Psoas muscle (tissue), 7 donors: ENCODE measurements at regions not wholly inside any gene's neighbourhood (a gene's known extent, or its start where the extent isn't known, plus 50 kb on each side); places are given as distances from the start of the nearest gene placed in this dataset.

Source experiments
- ATAC-seq, 4 donors: fragments of 200-7000 bp; cut with Tn5 transposase; one replicate each; pipeline ENCODE4 v1.9.1; 2020; ENCODE audit warnings: moderate library complexity in 3 of 4, mild to moderate bottlenecking in 2 of 4
- DNase-seq, 2 donors: peaks; one replicate each; pipeline ENCODE4 v3.0.0-alpha.2; 2020
- H3K27ac ChIP-seq: fragments of 200-600 bp; one replicate; pipeline ENCODE4 v1.8.0; 2022
- H3K27me3 ChIP-seq, 3 donors: fragments of 200-600 bp in 1 of 3; one replicate each; pipeline versions ENCODE4 v1.6.1 to v1.8.0; 2013 to 2022; ENCODE audit warnings: low read length in 2 of 3, mild to moderate bottlenecking in 2 of 3, moderate library complexity in 1 of 3; ENCODE audit not compliant: insufficient read depth in 3 of 3
- H3K36me3 ChIP-seq, 2 donors: fragments of 200-600 bp in 1 of 2; one replicate each; pipeline versions ENCODE4 v1.6.1 to v1.8.0; 2013 to 2022; ENCODE audit warnings: low read depth in 1 of 2, mild to moderate bottlenecking in 1 of 2, moderate library complexity in 1 of 2; ENCODE audit not compliant: insufficient read depth in 1 of 2
- H3K4me1 ChIP-seq: fragments of 200-600 bp; one replicate; pipeline ENCODE4 v1.8.0; 2022
- H3K4me3 ChIP-seq: fragments of 200-600 bp; one replicate; pipeline ENCODE4 v1.8.0; 2022; ENCODE audit warnings: mild to moderate bottlenecking
- H3K9me3 ChIP-seq: fragments of 200-600 bp; one replicate; pipeline ENCODE4 v1.8.0; 2022
- WGBS, 3 donors: extraction: QIAGEN DNeasy Blood & Tissue Kit; methylation state at CpG; one replicate each; pipeline versions ENCODE4 v1.1.6 to v1.1.7; 2013; 5-methylcytosine and 5-hydroxymethylcytosine counted together
- intact Hi-C, 2 donors: fragments of 100-400 bp; cut with DNase I; formaldehyde crosslinking; loops; one replicate each; pipeline versions ENCODE4 v1.11.0 to v1.14.2; 2022
- TF ChIP-seq, protein P1 (sequence below): fragments of 200-600 bp; IDR thresholded peaks from one replicate; pipeline ENCODE4 v1.8.0; 2022; ENCODE audit warnings: antibody characterized with exemption
- donor health status: healthy with polysubstance abuse.
- donor health status: DM: no; HTN: no; CAD: no; lungs with moderate emphysema.
- donor health status: Bipolar disorder and iron deficiency.
- donor health status: healthy.
- donor health status: DM: yes; HTN: yes; CAD: no.
- donor health status: DM: no; HTN: no; CAD: no.
- donor health status: DM: yes; HTN: yes; CAD: no.

DNA sequence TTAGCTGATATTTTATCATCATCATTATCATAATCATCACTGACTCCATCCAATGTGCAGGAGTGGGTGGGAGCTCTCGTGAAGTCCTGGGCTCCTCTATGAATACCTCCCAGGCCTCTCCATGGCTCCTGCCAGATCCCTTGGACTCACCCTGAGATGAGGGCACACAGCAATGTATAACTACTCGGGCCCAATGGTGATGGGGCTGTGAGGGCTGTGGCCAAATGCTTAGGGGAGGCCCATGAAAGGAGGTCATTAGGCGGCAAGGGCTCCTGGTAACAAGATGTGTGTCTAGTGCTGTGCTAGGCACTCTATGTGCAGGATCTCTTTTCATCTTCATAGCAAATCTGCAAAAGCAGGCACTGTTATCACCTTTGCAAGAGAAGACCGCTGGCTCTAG is 270.9 kb downstream of the GLRX3 start:
- no peak overlapping the region for H3K4me3 ChIP-seq
- intact Hi-C loops: no loop called here
- no peaks in the 10 kb centered on the region for H3K9me3 ChIP-seq
- H3K4me1 ChIP-seq: no peaks in the 10 kb centered on the region
- TF ChIP-seq, protein P1, sequence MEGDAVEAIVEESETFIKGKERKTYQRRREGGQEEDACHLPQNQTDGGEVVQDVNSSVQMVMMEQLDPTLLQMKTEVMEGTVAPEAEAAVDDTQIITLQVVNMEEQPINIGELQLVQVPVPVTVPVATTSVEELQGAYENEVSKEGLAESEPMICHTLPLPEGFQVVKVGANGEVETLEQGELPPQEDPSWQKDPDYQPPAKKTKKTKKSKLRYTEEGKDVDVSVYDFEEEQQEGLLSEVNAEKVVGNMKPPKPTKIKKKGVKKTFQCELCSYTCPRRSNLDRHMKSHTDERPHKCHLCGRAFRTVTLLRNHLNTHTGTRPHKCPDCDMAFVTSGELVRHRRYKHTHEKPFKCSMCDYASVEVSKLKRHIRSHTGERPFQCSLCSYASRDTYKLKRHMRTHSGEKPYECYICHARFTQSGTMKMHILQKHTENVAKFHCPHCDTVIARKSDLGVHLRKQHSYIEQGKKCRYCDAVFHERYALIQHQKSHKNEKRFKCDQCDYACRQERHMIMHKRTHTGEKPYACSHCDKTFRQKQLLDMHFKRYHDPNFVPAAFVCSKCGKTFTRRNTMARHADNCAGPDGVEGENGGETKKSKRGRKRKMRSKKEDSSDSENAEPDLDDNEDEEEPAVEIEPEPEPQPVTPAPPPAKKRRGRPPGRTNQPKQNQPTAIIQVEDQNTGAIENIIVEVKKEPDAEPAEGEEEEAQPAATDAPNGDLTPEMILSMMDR: no peak
- peaks cover 0 to 2% (median 0%) of the 10 kb centered on the region in 3 donors for H3K27me3 ChIP-seq
- H3K36me3 ChIP-seq: no peaks in the 10 kb centered on the region
- DNase-seq (no peak), ATAC-seq (no peak)
- H3K27ac ChIP-seq: no peak overlapping the region
- WGBS, 3 donors: 68 to 77% (median 71%) methylated on average over 4 of the region's 4 CpGs

DNA sequence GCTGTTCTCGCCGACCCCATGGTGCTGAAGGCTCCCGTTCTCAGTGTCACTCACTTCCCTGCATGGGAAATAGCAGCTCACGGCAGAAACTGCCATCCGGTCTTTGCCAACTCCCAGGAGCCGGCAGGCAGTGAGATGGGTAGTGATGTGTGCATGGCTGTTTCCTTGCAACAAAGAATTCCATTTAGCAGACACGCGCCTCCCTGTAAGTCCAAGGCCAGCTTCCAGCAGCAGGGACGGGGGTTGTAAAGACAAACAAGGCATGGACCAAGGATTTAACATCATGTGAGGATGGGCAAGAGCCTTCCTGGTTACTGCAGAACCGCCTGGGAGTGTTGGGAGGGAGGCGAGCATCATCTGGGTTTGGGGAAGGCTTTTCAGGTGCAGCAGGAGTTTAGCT is 273.1 kb downstream of the GLRX3 start:
- ATAC-seq: no peak
- Histone ChIP-seq H3K4me3 (no peak overlapping the region), H3K36me3 (no peaks in the 10 kb centered on the region), H3K4me1 (no peaks in the 10 kb centered on the region), H3K27ac (no peak overlapping the region), H3K9me3 (no peaks in the 10 kb centered on the region), H3K27me3 (peaks cover 0 to 2% (median 0%) of the 10 kb centered on the region in 3 donors)
- no peak for DNase-seq
- TF ChIP-seq, protein P1: no peak
- WGBS, 3 donors: 64 to 67% (median 65%) methylated on average over 11 of the region's 11 CpGs
- intact Hi-C loops: no loop called here

DNA sequence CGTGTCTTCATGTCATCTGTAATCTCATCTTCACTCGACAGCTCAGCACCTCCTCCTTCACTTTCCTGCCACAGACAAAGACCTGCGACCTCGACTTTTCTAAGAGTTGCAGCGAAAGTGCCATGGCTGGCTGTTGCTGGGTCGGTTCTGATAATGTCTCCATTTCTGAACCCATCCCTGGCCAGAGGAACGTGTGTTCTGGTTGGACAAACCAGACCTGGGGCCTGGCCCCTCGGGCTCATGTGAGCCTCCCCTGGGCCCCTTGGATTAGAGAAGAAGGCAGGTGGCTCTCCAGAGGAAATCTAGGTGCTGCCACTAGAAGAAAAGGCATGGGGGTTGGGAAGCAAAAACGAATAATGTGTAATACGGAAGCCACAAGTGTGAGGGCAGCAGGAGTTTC is 273.7 kb downstream of the GLRX3 start:
- Histone ChIP-seq H3K4me1 (no peaks in the 10 kb centered on the region), H3K9me3 (no peaks in the 10 kb centered on the region), H3K27ac (no peak overlapping the region), H3K4me3 (no peak overlapping the region), H3K27me3 (peaks cover 0 to 2% (median 0%) of the 10 kb centered on the region in 3 donors), H3K36me3 (no peaks in the 10 kb centered on the region)
- TF ChIP-seq, protein P1: no peak
- no peak for ATAC-seq
- WGBS, 3 donors: 72 to 77% (median 76%) methylated on average over 10 of the region's 10 CpGs
- intact Hi-C loops: no loop called here
- DNase-seq: no peak

DNA sequence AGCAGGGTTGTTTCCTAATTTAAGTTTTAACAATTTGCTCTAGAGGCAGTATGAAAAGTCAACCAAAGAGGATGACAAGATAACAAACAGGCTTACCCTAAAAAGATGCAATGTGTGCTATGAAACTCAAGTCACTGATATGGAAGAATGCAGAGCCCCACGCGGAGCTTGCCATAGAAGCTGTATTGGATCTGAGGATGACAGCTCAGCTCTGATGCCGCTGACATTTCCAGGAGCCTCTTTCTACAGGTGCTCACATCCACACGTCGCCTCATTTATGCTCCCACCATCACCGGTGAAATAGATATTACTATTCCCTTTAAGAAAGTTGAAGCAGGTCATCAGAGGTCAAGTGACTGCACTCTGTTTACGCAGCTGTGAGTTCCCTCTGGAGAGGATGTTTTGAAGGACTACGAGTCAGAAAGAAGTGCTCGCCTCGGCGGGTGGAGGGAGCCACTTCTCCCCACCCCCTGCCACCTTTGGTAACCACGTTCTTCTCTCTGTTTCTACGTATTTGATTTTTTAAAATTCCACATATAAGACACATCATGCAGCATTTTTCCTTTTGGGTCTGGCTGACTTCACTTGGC is 275.4 kb downstream of the GLRX3 start:
- intact Hi-C loops: no loop called here
- H3K9me3 ChIP-seq: no peaks in the 10 kb centered on the region
- TF ChIP-seq, protein P1: no peak
- H3K4me1 ChIP-seq: no peaks in the 10 kb centered on the region
- H3K4me3 ChIP-seq: no peak overlapping the region
- no peak for DNase-seq
- no peaks in the 10 kb centered on the region for H3K36me3 ChIP-seq
- WGBS, 3 donors: 25 to 28% (median 27%) methylated on average over 13 of the region's 13 CpGs
- H3K27me3 ChIP-seq: no peaks in the 10 kb centered on the region
- H3K27ac ChIP-seq: no peak overlapping the region
- no peak for ATAC-seq

DNA sequence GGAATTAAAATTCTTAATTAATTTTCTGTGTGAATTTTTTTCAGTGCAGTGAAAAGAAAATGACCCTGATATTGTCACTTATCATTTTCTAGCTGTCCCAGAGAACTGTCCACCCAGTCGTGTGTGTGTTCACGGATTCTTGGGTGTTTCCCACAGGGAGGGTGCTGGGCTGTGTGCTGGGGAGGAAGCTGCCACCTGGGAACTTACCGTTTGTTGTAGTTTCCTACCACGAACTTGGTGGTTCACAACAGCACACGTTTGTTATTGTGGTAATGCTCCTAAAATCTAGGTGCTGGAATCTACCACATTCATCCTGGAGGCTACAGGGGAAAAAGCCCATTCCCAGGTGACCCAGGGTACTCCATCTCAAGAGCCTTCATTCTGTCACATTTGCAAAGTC is 276.1 kb downstream of the GLRX3 start:
- no peaks in the 10 kb centered on the region for H3K4me1 ChIP-seq
- no peaks in the 10 kb centered on the region for H3K27me3 ChIP-seq
- DNase-seq (no peak), ATAC-seq (no peak)
- intact Hi-C loops: no loop called here
- no peak overlapping the region for H3K4me3 ChIP-seq
- H3K36me3 ChIP-seq: no peaks in the 10 kb centered on the region
- TF ChIP-seq, protein P1: no peak
- WGBS, 3 donors: 50 to 54% (median 51%) methylated on average over 5 of the region's 5 CpGs
- H3K27ac ChIP-seq: no peak overlapping the region
- H3K9me3 ChIP-seq: no peaks in the 10 kb centered on the region
